ENCODE measurements at regions not wholly inside any gene's neighbourhood (a gene's known extent, or its start where the extent isn't known, plus 50 kb on each side); places are given as distances from the start of the nearest gene placed in this dataset.

GRCh38 chr14:51545396-51545795 is 106.3 kb upstream of the FRMD6 start:
- no peak overlapping the region for H3K27ac Mint-ChIP-seq
- TF ChIP-seq CTCF (IDR thresholded peaks at IDR 0.05; ENCODE audit: unreplicated experiment in 3 of 3), result no peak
- H3K36me3 Mint-ChIP-seq (ENCODE audit: low read depth), result no peaks in the 10 kb centered on the region
- no peaks in the 10 kb centered on the region for H3K9me3 Mint-ChIP-seq
- H3K4me1 Mint-ChIP-seq, result peaks cover 34% of the 10 kb centered on the region
- H3K27me3 Mint-ChIP-seq (ENCODE audit: low read depth), result peaks cover 2% of the 10 kb centered on the region
- no peak overlapping the region for H3K4me3 Mint-ChIP-seq

DNA sequence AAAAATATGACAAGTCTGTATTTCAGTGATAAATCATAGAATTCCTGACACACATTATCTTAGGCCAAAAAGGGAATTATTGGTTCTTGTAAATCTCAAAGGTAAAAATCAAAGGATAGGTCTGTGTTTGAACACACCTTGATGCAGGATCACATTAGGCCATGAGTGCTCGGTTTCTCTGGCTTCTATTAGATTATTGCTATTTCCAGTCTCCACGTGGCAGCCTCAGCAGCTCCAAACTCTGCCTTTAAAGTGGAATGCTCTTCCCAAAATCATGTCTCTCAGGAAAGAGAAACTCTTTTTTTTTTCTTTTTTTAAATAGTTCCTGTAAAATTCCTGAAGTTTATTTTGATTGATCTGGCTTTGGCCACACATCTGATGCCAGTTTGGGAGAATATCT is 105.6 kb upstream of the FRMD6 start:
- peaks cover 3% of the 10 kb centered on the region for H3K27me3 Mint-ChIP-seq (ENCODE audit: low read depth)
- TF ChIP-seq CTCF (IDR thresholded peaks at IDR 0.05; ENCODE audit: unreplicated experiment in 3 of 3), result no peak
- H3K36me3 Mint-ChIP-seq (ENCODE audit: low read depth), result no peaks in the 10 kb centered on the region
- no peak overlapping the region for H3K4me3 Mint-ChIP-seq
- H3K9me3 Mint-ChIP-seq, result no peaks in the 10 kb centered on the region
- peaks cover 34% of the 10 kb centered on the region for H3K4me1 Mint-ChIP-seq
- no peak overlapping the region for H3K27ac Mint-ChIP-seq

DNA sequence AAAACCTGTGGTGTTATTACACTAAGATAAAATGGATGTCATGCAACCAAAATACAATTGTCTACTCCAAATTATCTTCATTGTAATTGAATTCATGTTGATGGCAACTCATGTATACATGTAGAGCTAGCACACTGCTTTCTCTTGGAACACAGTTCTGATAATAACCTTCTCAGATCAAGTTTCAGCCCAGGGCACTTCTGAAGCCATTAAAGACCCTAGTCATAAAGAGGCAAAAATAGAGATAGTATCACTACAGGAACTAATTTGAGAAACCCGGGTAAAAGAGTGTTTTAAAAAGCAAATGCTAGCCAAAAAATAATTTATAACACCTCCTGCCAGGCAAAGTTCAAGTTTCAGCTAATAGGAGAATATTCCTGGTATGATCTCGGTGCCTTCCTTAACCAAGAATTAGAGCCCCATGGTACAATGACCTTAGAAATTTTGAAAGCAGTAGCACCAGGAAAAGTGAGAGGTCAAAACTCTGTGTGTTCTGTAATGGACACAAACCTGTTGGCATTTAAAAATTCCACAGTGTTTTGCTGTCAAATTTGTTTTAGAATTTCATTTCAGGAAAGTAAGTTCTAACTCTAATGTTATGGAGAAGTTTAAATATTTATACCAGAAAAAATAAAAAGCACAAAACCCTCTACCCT is 105.0 kb upstream of the FRMD6 start:
- H3K4me1 Mint-ChIP-seq, result peaks cover 34% of the 10 kb centered on the region
- H3K27ac Mint-ChIP-seq, result peak overlapping the region; percentile 56 to 79 (median 72)
- no peak overlapping the region for H3K4me3 Mint-ChIP-seq
- peaks cover 3% of the 10 kb centered on the region for H3K27me3 Mint-ChIP-seq (ENCODE audit: low read depth)
- no peak for TF ChIP-seq CTCF (IDR thresholded peaks at IDR 0.05; ENCODE audit: unreplicated experiment in 3 of 3)
- no peaks in the 10 kb centered on the region for H3K9me3 Mint-ChIP-seq
- H3K36me3 Mint-ChIP-seq (ENCODE audit: low read depth), result no peaks in the 10 kb centered on the region

DNA sequence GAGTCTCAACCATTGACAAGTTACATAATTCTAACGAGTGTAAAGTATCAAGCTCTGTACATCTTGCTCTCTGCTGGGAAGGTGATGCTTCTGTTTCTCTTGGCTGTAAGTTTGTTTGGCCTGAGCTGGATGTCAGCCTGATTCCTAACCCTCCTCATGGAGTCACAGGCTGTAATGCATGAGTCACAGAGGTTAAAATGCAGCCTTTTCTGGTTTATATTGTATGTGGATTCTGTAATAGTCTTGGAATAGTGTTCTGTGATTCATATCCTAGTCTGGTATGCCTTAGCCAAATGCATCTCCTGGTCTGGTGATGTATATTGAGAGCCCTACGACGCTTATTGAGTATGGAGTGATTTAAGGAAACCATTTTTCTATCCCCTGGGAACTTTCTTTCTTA is 104.5 kb upstream of the FRMD6 start:
- no peak overlapping the region for H3K4me3 Mint-ChIP-seq

GRCh38 chr14:51547701-51548100 is 104.0 kb upstream of the FRMD6 start:
- peaks cover 3% of the 10 kb centered on the region for H3K27me3 Mint-ChIP-seq (ENCODE audit: low read depth)
- H3K9me3 Mint-ChIP-seq, result no peaks in the 10 kb centered on the region
- TF ChIP-seq CTCF (IDR thresholded peaks at IDR 0.05; ENCODE audit: unreplicated experiment in 3 of 3), result no peak
- peak overlapping the region; percentile 56 to 79 (median 72) for H3K27ac Mint-ChIP-seq
- H3K4me1 Mint-ChIP-seq, result peaks cover 34% of the 10 kb centered on the region
- H3K4me3 Mint-ChIP-seq, result no peak overlapping the region
- no peaks in the 10 kb centered on the region for H3K36me3 Mint-ChIP-seq (ENCODE audit: low read depth)

More for the DNA sequence above, 104.5 kb upstream of the FRMD6 start:
- no peak for TF ChIP-seq CTCF (IDR thresholded peaks at IDR 0.05; ENCODE audit: unreplicated experiment in 3 of 3)
- no peaks in the 10 kb centered on the region for H3K9me3 Mint-ChIP-seq
- H3K27ac Mint-ChIP-seq, result peak overlapping the region; percentile 56 to 79 (median 72)
- H3K36me3 Mint-ChIP-seq (ENCODE audit: low read depth), result no peaks in the 10 kb centered on the region
- H3K4me1 Mint-ChIP-seq, result peaks cover 34% of the 10 kb centered on the region
- H3K27me3 Mint-ChIP-seq (ENCODE audit: low read depth), result peaks cover 3% of the 10 kb centered on the region

DNA sequence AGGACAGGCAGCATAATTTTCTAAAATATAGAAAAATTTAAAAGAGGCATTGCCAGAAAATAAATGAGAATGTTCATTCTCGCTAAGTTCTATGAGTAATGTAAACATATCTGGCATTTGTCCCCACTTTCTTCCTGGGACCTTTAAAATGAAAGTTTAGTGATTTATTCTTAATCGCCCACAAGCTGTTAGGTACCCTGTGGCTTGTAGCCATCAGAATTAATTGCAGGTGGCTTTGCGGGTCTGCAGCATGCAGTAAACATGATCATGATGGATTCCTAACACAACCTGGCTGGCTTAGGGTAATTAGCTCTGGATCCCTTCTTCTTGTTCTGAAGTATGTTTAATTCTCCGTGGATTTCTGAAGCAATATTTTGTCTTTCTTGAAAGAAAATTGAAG is 103.5 kb upstream of the FRMD6 start:
- no peak for TF ChIP-seq CTCF (IDR thresholded peaks at IDR 0.05; ENCODE audit: unreplicated experiment in 3 of 3)
- Mint-ChIP-seq H3K27ac (peak overlapping the region; percentile 55 to 72 (median 66)), H3K27me3 (ENCODE audit: low read depth) (peaks cover 3% of the 10 kb centered on the region), H3K4me3 (no peak overlapping the region), H3K36me3 (ENCODE audit: low read depth) (no peaks in the 10 kb centered on the region), H3K9me3 (no peaks in the 10 kb centered on the region), H3K4me1 (peaks cover 34% of the 10 kb centered on the region)

All from nephron (organoid).